Fibroblast of villous mesenchyme (primary cell): ENCODE measurements at regions not wholly inside any gene's neighbourhood (a gene's known extent, or its start where the extent isn't known, plus 50 kb on each side); places are given as distances from the start of the nearest gene placed in this dataset.

Experiments used
- DNase-seq: peaks from one replicate; pipeline ENCODE4 v3.0.0-alpha.2; 2010; ENCODE audit warnings: low read depth
- H3K4me3 ChIP-seq: 2 replicates; pipeline ENCODE4 v1.5.1; 2011; ENCODE audit warnings: low read depth, mild to moderate bottlenecking, low read length
- CTCF ChIP-seq: IDR thresholded peaks from 2 replicates; pipeline ENCODE4 v1.5.1; 2012; ENCODE audit warnings: low read depth, mild to moderate bottlenecking, low read length; ENCODE audit not compliant: insufficient read depth

DNA sequence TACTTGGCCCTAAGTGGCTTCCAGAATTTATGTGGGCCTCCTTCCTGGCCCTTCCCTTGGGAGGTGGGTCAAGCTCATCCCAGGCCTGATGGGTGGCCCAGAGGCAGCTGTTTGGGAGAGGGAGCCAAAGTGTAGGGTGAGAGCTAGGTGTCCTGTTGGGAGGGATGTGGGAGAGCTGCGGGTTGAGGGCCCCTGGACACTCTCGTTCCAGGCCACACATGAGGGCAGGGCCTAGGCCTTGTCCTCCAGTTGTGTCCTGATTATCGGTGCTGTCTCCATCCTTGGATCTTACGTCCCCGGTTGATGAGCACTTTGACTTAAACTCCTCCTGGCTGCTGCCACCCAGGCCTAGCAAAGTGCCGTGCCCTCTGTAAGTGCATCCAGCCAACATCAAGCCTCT is 177.5 kb upstream of the VASH1 start:
- no peak overlapping the region for H3K4me3 ChIP-seq
- TF ChIP-seq CTCF: no peak
- no peak for DNase-seq

DNA sequence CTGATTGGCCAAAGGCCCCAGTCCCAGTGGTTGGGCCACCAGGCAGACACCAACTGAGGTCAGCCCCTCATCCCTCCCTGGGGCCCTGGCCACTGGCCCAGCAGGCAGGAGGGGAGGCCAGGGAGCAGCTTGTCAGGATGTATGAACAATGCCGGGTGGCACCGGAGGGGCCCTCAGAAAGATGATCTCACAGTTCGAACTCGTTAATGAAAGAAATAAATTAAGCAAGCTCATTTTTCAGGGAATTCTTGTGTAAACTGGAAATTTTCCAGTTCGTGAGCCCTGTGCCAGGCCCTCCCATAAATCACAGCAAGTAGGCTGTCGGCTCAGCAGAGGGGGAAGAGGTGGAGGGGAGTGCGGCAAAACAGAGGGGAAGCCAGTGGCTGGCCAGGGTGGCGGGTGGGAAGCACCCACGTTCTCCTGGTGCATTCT is 177.0 kb upstream of the VASH1 start:
- H3K4me3 ChIP-seq: no peak overlapping the region
- no peak for TF ChIP-seq CTCF

GRCh38 chr14:76585616-76586015 is 175.7 kb upstream of the VASH1 start:
- no peak for TF ChIP-seq CTCF
- DNase-seq: no peak
- H3K4me3 ChIP-seq: no peak overlapping the region

More for the DNA sequence above, 177.0 kb upstream of the VASH1 start:
- no peak for DNase-seq

DNA sequence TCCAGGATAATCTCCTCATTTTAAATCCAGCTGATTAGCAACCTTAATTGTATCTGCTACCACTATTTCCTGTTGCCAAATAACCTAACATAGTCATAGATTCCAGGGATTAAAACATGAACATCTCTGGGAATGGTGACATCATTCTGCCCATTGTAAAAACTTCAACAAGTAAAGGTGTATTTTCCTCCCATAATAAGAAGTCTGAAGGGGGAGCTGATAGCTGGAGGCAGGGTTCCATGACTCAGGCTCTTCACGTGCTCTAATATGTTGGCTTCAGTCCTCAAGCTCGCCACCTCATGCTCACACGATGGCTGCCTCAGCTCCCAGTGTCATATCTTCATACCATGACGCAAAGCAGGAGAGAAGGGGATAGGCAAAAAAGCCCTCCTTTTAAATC is 172.0 kb upstream of the VASH1 start:
- no peak overlapping the region for H3K4me3 ChIP-seq
- TF ChIP-seq CTCF: no peak
- no peak for DNase-seq

GRCh38 chr14:76591266-76591665 is 170.0 kb upstream of the VASH1 start:
- DNase-seq: no peak
- no peak for TF ChIP-seq CTCF
- H3K4me3 ChIP-seq: no peak overlapping the region

DNA sequence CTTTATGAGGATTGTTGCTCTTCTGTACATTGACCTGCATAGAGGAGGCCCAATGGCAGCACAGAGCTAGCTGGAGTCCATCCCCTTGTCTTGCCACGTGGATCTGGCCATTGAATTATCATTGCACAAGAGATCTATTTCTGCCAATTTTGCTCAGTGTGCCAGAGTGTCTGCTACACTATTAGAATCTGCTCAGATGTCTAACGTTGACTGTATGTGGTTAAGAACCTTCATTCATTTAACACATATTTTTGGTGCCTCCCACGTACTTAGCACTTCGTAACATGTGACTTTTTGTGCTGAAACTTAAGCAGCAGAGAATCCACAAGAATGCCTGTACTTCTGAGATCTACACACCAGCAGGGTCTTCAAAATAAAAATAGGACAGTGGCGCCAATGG is 166.0 kb upstream of the VASH1 start:
- no peak for TF ChIP-seq CTCF
- no peak for DNase-seq

DNA sequence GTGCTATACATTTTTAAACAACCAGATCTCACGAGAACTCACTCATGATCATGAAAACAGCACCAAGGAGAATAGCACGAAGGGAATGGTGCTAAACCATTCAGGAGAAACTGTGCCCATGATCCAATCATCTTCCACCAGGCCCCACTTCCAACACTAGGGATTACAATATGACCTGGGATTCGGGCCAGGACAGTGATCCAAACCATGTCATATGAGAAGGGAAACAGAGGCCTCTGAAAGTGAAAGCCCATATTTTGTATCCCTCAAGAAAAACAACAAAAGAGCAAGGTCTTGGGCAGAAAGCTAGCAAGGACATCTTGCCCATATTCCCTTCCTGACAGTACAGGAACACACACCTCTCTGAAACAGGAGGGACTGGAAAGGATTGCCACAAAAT is 163.9 kb upstream of the VASH1 start:
- no peak overlapping the region for H3K4me3 ChIP-seq
- DNase-seq: no peak
- TF ChIP-seq CTCF: no peak

More for the DNA sequence above, 166.0 kb upstream of the VASH1 start:
- H3K4me3 ChIP-seq: no peak overlapping the region
